PC-3 (cell line): ENCODE measurements at regions not wholly inside any gene's neighbourhood (a gene's known extent, or its start where the extent isn't known, plus 50 kb on each side); places are given as distances from the start of the nearest gene placed in this dataset.

Experiments used
- CTCF ChIP-seq: fragments of 300-600 bp; sonication (generic); conservative IDR thresholded peaks from 2 replicates; pipeline ENCODE4 v1.5.1; 2017; ENCODE audit warnings: antibody characterized with exemption, low read depth, mild to moderate bottlenecking, low read length
- EZH2 ChIP-seq: fragments of 300-600 bp; sonication (generic); IDR thresholded peaks from one replicate; pipeline ENCODE4 v1.6.1; 2017; ENCODE audit warnings: antibody characterized with exemption, mild to moderate bottlenecking, low read length; ENCODE audit not compliant: unreplicated experiment

- TF ChIP-seq CTCF (no peak), EZH2 (no peak)
These were observed 120.9 kb downstream of the SINHCAF start for GRCh38 chr12:31205054-31205453.
